HEK293T (cell line): ENCODE measurements at regions not wholly inside any gene's neighbourhood (a gene's known extent, or its start where the extent isn't known, plus 50 kb on each side); places are given as distances from the start of the nearest gene placed in this dataset.

Experiments used
- ARNT ChIP-seq: fragments of 450-650 bp; IDR thresholded peaks from 2 replicates; pipeline ENCODE4 v1.6.1; 2017; ENCODE audit warnings: mild to moderate bottlenecking
- BHLHE40 ChIP-seq: fragments of 450-650 bp; IDR thresholded peaks from 2 replicates; pipeline ENCODE4 v1.6.1; 2016; ENCODE audit warnings: mild to moderate bottlenecking, moderate library complexity, borderline replicate concordance
- CTBP1 ChIP-seq: fragments of 450-650 bp; IDR thresholded peaks from 2 replicates; pipeline ENCODE4 v1.6.1; 2016; ENCODE audit warnings: borderline replicate concordance
- ELF4 ChIP-seq: fragments of 450-650 bp; IDR thresholded peaks from 2 replicates; pipeline ENCODE4 v1.6.1; 2017; ENCODE audit warnings: antibody characterized with exemption
- FOXA1 ChIP-seq: fragments of 450-650 bp; IDR thresholded peaks from 2 replicates; pipeline ENCODE4 v1.6.1; 2016; ENCODE audit warnings: mild to moderate bottlenecking
- FOXK2 ChIP-seq: fragments of 450-650 bp; IDR thresholded peaks from 2 replicates; pipeline ENCODE4 v1.6.1; 2016; ENCODE audit warnings: mild to moderate bottlenecking
- FOXM1 ChIP-seq: fragments of 450-650 bp; IDR thresholded peaks from 2 replicates; pipeline ENCODE4 v1.6.1; 2017; ENCODE audit warnings: mild to moderate bottlenecking, borderline replicate concordance
- HDGF ChIP-seq: fragments of 450-650 bp; IDR thresholded peaks from 2 replicates; pipeline ENCODE4 v1.6.1; 2017; ENCODE audit warnings: antibody characterized with exemption, borderline replicate concordance
- L3MBTL2 ChIP-seq: fragments of 450-650 bp; conservative IDR thresholded peaks from 2 replicates; pipeline ENCODE4 v1.6.1; 2016; ENCODE audit warnings: mild to moderate bottlenecking
- LEF1 ChIP-seq: fragments of 450-650 bp; IDR thresholded peaks from 2 replicates; pipeline ENCODE4 v1.6.1; 2017; ENCODE audit warnings: mild to moderate bottlenecking, borderline replicate concordance
- SP1 ChIP-seq: fragments of 450-650 bp; IDR thresholded peaks from 2 replicates; pipeline ENCODE4 v1.6.1; 2017
- SUZ12 ChIP-seq: fragments of 450-650 bp; IDR thresholded peaks from 2 replicates; pipeline ENCODE4 v1.6.1; 2016; ENCODE audit warnings: mild to moderate bottlenecking
- TARDBP ChIP-seq: fragments of 450-650 bp; IDR thresholded peaks from 2 replicates; pipeline ENCODE4 v1.6.1; 2016
- TF ChIP-seq, protein P1 (sequence below): fragments of 450-650 bp; IDR thresholded peaks from 2 replicates; pipeline ENCODE4 v1.6.1; 2016

DNA sequence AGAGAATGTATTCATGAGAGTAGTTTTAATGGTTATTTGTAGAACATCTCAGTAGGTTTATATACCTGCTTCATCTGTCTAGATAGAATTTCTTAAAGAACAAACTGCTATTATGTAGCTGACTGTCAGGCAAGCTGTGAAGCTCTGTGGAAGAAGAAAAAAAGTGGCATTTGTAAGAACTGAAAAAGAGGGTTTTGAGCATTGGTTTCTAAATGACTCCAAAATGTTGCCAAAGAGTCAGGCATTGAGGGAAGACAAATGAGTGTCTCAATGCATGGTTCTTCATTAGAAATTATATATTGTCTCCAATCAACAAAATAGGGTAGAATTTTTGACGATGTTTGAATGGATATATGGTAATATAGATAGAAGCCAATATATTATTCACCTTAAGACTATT lies 1276.1 kb downstream of the KCNT2 start:
- TF ChIP-seq SP1 = no peak
- no peak for TF ChIP-seq CTBP1
- TF ChIP-seq BHLHE40 = no peak
- TF ChIP-seq HDGF = no peak
- TF ChIP-seq FOXM1 = no peak
- TF ChIP-seq LEF1 = no peak
- no peak for TF ChIP-seq TARDBP
- no peak for TF ChIP-seq FOXK2
- TF ChIP-seq ELF4 = no peak
- no peak for TF ChIP-seq ARNT
- TF ChIP-seq, protein P1, sequence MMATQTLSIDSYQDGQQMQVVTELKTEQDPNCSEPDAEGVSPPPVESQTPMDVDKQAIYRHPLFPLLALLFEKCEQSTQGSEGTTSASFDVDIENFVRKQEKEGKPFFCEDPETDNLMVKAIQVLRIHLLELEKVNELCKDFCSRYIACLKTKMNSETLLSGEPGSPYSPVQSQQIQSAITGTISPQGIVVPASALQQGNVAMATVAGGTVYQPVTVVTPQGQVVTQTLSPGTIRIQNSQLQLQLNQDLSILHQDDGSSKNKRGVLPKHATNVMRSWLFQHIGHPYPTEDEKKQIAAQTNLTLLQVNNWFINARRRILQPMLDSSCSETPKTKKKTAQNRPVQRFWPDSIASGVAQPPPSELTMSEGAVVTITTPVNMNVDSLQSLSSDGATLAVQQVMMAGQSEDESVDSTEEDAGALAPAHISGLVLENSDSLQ = no peak
- no peak for TF ChIP-seq L3MBTL2
- TF ChIP-seq SUZ12 = no peak
- TF ChIP-seq FOXA1 = no peak
